SK-N-SH (cell line): ENCODE measurements at regions not wholly inside any gene's neighbourhood (a gene's known extent, or its start where the extent isn't known, plus 50 kb on each side); places are given as distances from the start of the nearest gene placed in this dataset.

Experiments used
- CTCF ChIA-PET: fragments of 300-600, 350-600 bp; formaldehyde crosslinking; extraction: SDS; loops from one replicate; lab custom pipeline; 2021; lab: Yijun Ruan, JAX
- POLR2A ChIA-PET: fragments of 350-600 bp; sonication (Branson Sonifier 250); formaldehyde crosslinking; extraction: SDS; loops from one replicate; lab custom pipeline; 2020; ENCODE audit warnings: antibody characterized with exemption, inconsistent platforms; lab: Yijun Ruan, JAX
- DNase-seq: peaks from one replicate; pipeline ENCODE4 v3.0.0; 2012
- H2AFZ ChIP-seq: fragments of 200-600 bp; sonication (generic); 2 replicates; pipeline ENCODE4 v1.8.1; 2016; ENCODE audit warnings: antibody characterized with exemption, mild to moderate bottlenecking, low read depth
- H3F3A ChIP-seq: fragments of 200-600 bp; sonication (generic); replicated peaks from 2 replicates; pipeline ENCODE3; 2016; ENCODE audit warnings: antibody characterized with exemption, mild to moderate bottlenecking; ENCODE audit not compliant: insufficient read depth
- H3K27ac ChIP-seq, 2 experiments: fragments of 200-500 bp in 1 of 2; fragments of 200-600 bp in 1 of 2; sonication (Bioruptor generic) in 1 of 2; sonication (generic), shearing (Covaris generic) in 1 of 2; 2 replicates each; pipeline versions ENCODE4 v1.5.1 to v1.6.1; 2014 to 2016; ENCODE audit warnings: low read depth in 2 of 2, inconsistent platforms in 1 of 2, low read length in 1 of 2, mild to moderate bottlenecking in 1 of 2, mixed read lengths in 1 of 2
- H3K27me3 ChIP-seq: fragments of 200-600 bp; sonication (generic), shearing (Covaris generic); 2 replicates; pipeline ENCODE4 v1.6.1; 2016; ENCODE audit warnings: mixed run types; ENCODE audit not compliant: insufficient read depth
- H3K36me3 ChIP-seq, 2 experiments: fragments of 200-500 bp in 1 of 2; fragments of 200-600 bp in 1 of 2; sonication (Bioruptor generic) in 1 of 2; sonication (generic) in 1 of 2; replicated peaks in 1 of 2; 2 replicates each; pipeline versions ENCODE3 to v1.5.1; 2014 to 2016; ENCODE audit warnings: low read length in 1 of 2, mild to moderate bottlenecking in 1 of 2; ENCODE audit not compliant: insufficient read depth in 2 of 2, control insufficient read depth in 1 of 2
- H3K4me1 ChIP-seq, 2 experiments: fragments of 200-500 bp in 1 of 2; fragments of 200-600 bp in 1 of 2; sonication (Bioruptor generic) in 1 of 2; sonication (generic), shearing (Covaris generic) in 1 of 2; 2 replicates each; pipeline versions ENCODE4 v1.5.1 to v1.6.1; 2014 to 2016; ENCODE audit warnings: low read depth in 1 of 2, low read length in 1 of 2, mixed run types in 1 of 2; ENCODE audit not compliant: insufficient read depth in 2 of 2, control insufficient read depth in 1 of 2
- H3K4me2 ChIP-seq: fragments of 200-600 bp; sonication (generic), shearing (Covaris generic); 2 replicates; pipeline ENCODE4 v1.6.1; 2017; ENCODE audit warnings: mixed run types
- H3K4me3 ChIP-seq, 2 experiments: fragments of 200-500 bp in 1 of 2; fragments of 200-600 bp in 1 of 2; sonication (Bioruptor generic) in 1 of 2; sonication (generic), shearing (Covaris generic) in 1 of 2; 2 replicates each; pipeline versions ENCODE4 v1.5.1 to v1.8.1; 2014 to 2016; ENCODE audit warnings: low read depth in 2 of 2, inconsistent platforms in 1 of 2, low read length in 1 of 2, mild to moderate bottlenecking in 1 of 2, mixed read lengths in 1 of 2, moderate library complexity in 1 of 2
- H3K79me2 ChIP-seq: fragments of 200-600 bp; sonication (generic); 2 replicates; pipeline ENCODE4 v1.8.1; 2017; ENCODE audit warnings: mild to moderate bottlenecking; ENCODE audit not compliant: insufficient read depth
- H3K9ac ChIP-seq: fragments of 200-600 bp; sonication (generic); 2 replicates; pipeline ENCODE4 v1.6.1; 2017; ENCODE audit warnings: mixed run types
- H3K9me2 ChIP-seq: fragments of 200-600 bp; sonication (generic); 2 replicates; pipeline ENCODE4 v1.6.1; 2017; ENCODE audit warnings: mixed run types
- H3K9me3 ChIP-seq: fragments of 200-600 bp; sonication (generic); 2 replicates; pipeline ENCODE4 v1.6.1; 2017; ENCODE audit warnings: mixed run types, mild to moderate bottlenecking, moderate library complexity
- H4K20me1 ChIP-seq: fragments of 200-600 bp; sonication (generic); 2 replicates; pipeline ENCODE4 v1.6.1; 2017; ENCODE audit warnings: mild to moderate bottlenecking, mixed run types; ENCODE audit not compliant: insufficient read depth
- CHD2 ChIP-seq: fragments of 150-350 bp; IDR thresholded peaks from 2 replicates; pipeline ENCODE4 v1.6.1; 2018; ENCODE audit warnings: low read length; ENCODE audit not compliant: partially characterized antibody
- CTCF ChIP-seq: fragments of 200-600 bp; sonication (generic); IDR thresholded peaks from 2 replicates; pipeline ENCODE4 v1.6.1; 2017; ENCODE audit warnings: antibody characterized with exemption, mild to moderate bottlenecking, moderate library complexity
- EZH2phosphoT487 ChIP-seq: fragments of 200-600 bp; sonication (generic); IDR thresholded peaks from 2 replicates; pipeline ENCODE4 v1.6.1; 2017; ENCODE audit warnings: low read depth, mixed run types, mild to moderate bottlenecking, antibody characterized with exemption, moderate library complexity, borderline replicate concordance
- FOSL2 ChIP-seq: IDR thresholded peaks from 2 replicates; pipeline ENCODE4 v1.4.0; 2012; ENCODE audit warnings: low read depth, mild to moderate bottlenecking, moderate library complexity, borderline replicate concordance
- FOXM1 ChIP-seq: IDR thresholded peaks from 2 replicates; pipeline ENCODE4 v1.4.0; 2012; ENCODE audit warnings: low read depth, mild to moderate bottlenecking
- GABPA ChIP-seq: IDR thresholded peaks from 2 replicates; pipeline ENCODE4 v1.4.0; 2012; ENCODE audit warnings: low read depth, mild to moderate bottlenecking
- GATA2 ChIP-seq: sonication (generic); formaldehyde crosslinking; IDR thresholded peaks from 2 replicates; pipeline ENCODE4 v1.5.0; 2020; ENCODE audit warnings: mild to moderate bottlenecking, missing genetic modification reagents
- IRF3 ChIP-seq: fragments of 150-350 bp; IDR thresholded peaks from 2 replicates; pipeline ENCODE4 v1.6.1; 2016; ENCODE audit warnings: mild to moderate bottlenecking, low read depth, low read length
- MXI1 ChIP-seq: IDR thresholded peaks from 2 replicates; pipeline ENCODE4 v1.6.1; 2012; ENCODE audit warnings: mild to moderate bottlenecking, low read depth, low read length, improper control_type of control experiment
- NFIC ChIP-seq: IDR thresholded peaks from 2 replicates; pipeline ENCODE4 v1.4.0; 2012; ENCODE audit warnings: borderline replicate concordance
- RAD21 ChIP-seq: IDR thresholded peaks from 2 replicates; pipeline ENCODE4 v1.6.1; 2012; ENCODE audit warnings: mild to moderate bottlenecking, low read length
- REST ChIP-seq: IDR thresholded peaks from 2 replicates; pipeline ENCODE4 v1.6.1; 2012; ENCODE audit warnings: mild to moderate bottlenecking, low read depth, low read length, moderate library complexity
- RFX5 ChIP-seq: IDR thresholded peaks from 2 replicates; pipeline ENCODE4 v1.6.1; 2012; ENCODE audit warnings: mild to moderate bottlenecking, improper control_type of control experiment, low read length
- RXRA ChIP-seq: IDR thresholded peaks from 2 replicates; pipeline ENCODE4 v1.4.0; 2012; ENCODE audit warnings: low read depth, mild to moderate bottlenecking, borderline replicate concordance
- SMC3 ChIP-seq: IDR thresholded peaks from 2 replicates; pipeline ENCODE4 v1.6.1; 2012; ENCODE audit warnings: low read depth, low read length, improper control_type of control experiment
- TAF1 ChIP-seq: IDR thresholded peaks from 2 replicates; pipeline ENCODE4 v1.6.1; 2012; ENCODE audit warnings: low read depth, mild to moderate bottlenecking, low read length, moderate library complexity, borderline replicate concordance
- TCF12 ChIP-seq: IDR thresholded peaks from 2 replicates; pipeline ENCODE4 v1.4.0; 2012
- TEAD4 ChIP-seq: IDR thresholded peaks from 2 replicates; pipeline ENCODE4 v1.4.0; 2012; ENCODE audit warnings: mild to moderate bottlenecking, borderline replicate concordance; ENCODE audit not compliant: insufficient read depth
- WGBS: methylation state at CpG from one replicate; pipeline ENCODE4 v1.1.6; 2017; ENCODE audit warnings: low lambda C conversion rate; 5-methylcytosine and 5-hydroxymethylcytosine counted together
- TF ChIP-seq, protein P1 (sequence below): IDR thresholded peaks from 2 replicates; pipeline ENCODE4 v1.4.0; 2012; ENCODE audit warnings: low read depth, borderline replicate concordance

DNA sequence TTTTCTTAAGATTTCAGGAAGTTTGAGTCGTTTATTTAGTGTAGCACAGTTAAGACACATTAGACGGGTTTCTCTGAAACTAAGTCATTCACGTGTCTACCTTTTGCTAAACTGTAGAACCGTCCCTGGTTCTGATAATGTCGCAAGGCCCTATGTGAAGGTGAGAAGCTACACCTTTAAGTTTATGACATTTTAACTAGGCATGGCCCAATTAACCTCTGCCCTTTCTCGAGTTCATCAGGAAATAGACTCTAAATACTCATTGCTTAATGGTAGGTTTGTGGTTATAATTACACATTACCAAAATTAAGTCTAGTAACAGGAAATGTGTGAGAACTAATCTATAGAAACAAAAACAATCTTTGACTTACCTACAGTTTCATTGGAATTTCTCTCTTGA, 126.6 kb upstream of the FZD8 start:
- Histone ChIP-seq H3K79me2 (no peaks in the 10 kb centered on the region), H3K36me3 (no peaks in the 10 kb centered on the region), H3K27ac (no peak overlapping the region), H3K9ac (no peak overlapping the region), H3K9me3 (no peaks in the 10 kb centered on the region), H2AFZ (no peak overlapping the region)
- ChIA-PET POLR2A (no interaction called here), CTCF (interaction anchor here (0.6 to 1.1 kb wide), 3 partner anchors 12 to 1727 kb away, joined by 3 read pairs; no protein-coding TSS in a partner anchor)
- WGBS: 57% methylated on average over 6 of the region's 6 CpGs
- TF ChIP-seq IRF3 (no peak), RFX5 (no peak), CTCF (no peak), GATA2 (CRISPR knock-in tag) (no peak), RXRA (no peak), REST (no peak), RAD21 (no peak), TEAD4 (no peak), TAF1 (no peak), TCF12 (no peak), MXI1 (no peak), FOXM1 (no peak), GABPA (no peak), CHD2 (no peak), FOSL2 (no peak), EZH2phosphoT487 (no peak), SMC3 (no peak), NFIC (no peak)
- TF ChIP-seq, protein P1, sequence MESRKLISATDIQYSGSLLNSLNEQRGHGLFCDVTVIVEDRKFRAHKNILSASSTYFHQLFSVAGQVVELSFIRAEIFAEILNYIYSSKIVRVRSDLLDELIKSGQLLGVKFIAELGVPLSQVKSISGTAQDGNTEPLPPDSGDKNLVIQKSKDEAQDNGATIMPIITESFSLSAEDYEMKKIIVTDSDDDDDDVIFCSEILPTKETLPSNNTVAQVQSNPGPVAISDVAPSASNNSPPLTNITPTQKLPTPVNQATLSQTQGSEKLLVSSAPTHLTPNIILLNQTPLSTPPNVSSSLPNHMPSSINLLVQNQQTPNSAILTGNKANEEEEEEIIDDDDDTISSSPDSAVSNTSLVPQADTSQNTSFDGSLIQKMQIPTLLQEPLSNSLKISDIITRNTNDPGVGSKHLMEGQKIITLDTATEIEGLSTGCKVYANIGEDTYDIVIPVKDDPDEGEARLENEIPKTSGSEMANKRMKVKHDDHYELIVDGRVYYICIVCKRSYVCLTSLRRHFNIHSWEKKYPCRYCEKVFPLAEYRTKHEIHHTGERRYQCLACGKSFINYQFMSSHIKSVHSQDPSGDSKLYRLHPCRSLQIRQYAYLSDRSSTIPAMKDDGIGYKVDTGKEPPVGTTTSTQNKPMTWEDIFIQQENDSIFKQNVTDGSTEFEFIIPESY: no peak
- TF ChIP-seq, all 33 proteins: peak for 0
- H4K20me1 ChIP-seq: no peaks in the 10 kb centered on the region
- no peak overlapping the region for H3K4me2 ChIP-seq
- no peaks in the 10 kb centered on the region for H3K4me1 ChIP-seq
- H3K27me3 ChIP-seq: no peaks in the 10 kb centered on the region
- DNase-seq: no peak
- H3K9me2 ChIP-seq: no peaks in the 10 kb centered on the region
- H3F3A ChIP-seq: no peaks in the 10 kb centered on the region
- no peak overlapping the region for H3K4me3 ChIP-seq
